ENCODE measurements at regions not wholly inside any gene's neighbourhood (a gene's known extent, or its start where the extent isn't known, plus 50 kb on each side); places are given as distances from the start of the nearest gene placed in this dataset.

- TF ChIP-seq TAF1 (IDR thresholded peaks at IDR 0.05; ENCODE audit: borderline replicate concordance, low read depth, low read length): no peak
- TF ChIP-seq POLR2A (IDR thresholded peaks at IDR 0.05; ENCODE audit: low read depth, low read length): no peak
Observed at GRCh38 chr4:85362550-85362949, 112.4 kb upstream of the ARHGAP24 start.

Data from GM12892 (cell line).